T1000 (cell line): ENCODE measurements at regions not wholly inside any gene's neighbourhood (a gene's known extent, or its start where the extent isn't known, plus 50 kb on each side); places are given as distances from the start of the nearest gene placed in this dataset.

Experiments used
- DNase-seq: peaks from one replicate; lab custom pipeline; 2025; ENCODE audit warnings: mixed read lengths; lab: John Stamatoyannopoulos, UW

DNA sequence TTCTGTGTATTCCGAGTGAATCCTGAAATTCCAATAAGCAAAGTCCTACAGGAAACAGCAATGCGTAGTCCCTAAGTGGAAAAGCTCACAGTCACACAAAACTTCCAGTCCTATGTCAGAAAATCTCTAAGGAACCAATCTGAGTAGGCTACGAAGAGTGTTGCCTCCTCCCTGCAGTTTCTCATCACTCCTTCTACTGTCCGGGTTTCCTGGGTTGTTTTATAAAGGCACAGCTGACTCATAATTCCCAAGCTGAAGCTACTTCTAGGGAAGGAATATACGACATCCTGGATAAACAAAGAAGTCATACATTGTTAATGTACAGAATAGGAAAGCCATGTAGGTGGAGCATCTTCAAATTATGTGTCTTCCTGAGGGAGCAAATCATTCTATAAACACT lies 65.7 kb upstream of the RGMA start:
- DNase-seq, result no peak

- no peak for DNase-seq
Observed at GRCh38 chr15:93152951-93153350, 63.9 kb upstream of the RGMA start.

DNA sequence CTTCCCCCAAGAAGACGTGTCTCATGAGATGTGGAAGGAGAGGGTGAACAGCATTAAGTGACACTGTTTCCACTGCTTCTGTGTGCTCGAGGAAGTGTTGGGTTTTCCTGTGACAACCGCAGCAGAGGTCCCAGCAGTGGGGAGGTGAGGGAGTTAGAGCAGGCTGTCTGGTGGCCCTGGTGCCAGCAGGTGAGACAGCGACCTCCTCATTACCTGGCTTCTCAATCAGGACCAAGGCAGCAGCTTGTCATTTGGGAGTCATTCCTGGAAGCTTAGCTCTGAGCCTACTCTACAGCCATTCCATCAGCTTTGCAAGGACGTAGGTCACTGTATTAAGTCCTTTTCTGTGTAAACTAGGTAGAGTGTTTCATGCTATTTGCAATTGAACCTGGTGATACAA lies 63.3 kb upstream of the RGMA start:
- DNase-seq, result no peak

GRCh38 chr15:93150910-93151881 lies 62.2 kb upstream of the RGMA start:
- DNase-seq, result no peak

GRCh38 chr15:93146601-93147000 lies 57.6 kb upstream of the RGMA start:
- no peak for DNase-seq

GRCh38 chr15:93146196-93146595 lies 57.2 kb upstream of the RGMA start:
- DNase-seq, result no peak

DNA sequence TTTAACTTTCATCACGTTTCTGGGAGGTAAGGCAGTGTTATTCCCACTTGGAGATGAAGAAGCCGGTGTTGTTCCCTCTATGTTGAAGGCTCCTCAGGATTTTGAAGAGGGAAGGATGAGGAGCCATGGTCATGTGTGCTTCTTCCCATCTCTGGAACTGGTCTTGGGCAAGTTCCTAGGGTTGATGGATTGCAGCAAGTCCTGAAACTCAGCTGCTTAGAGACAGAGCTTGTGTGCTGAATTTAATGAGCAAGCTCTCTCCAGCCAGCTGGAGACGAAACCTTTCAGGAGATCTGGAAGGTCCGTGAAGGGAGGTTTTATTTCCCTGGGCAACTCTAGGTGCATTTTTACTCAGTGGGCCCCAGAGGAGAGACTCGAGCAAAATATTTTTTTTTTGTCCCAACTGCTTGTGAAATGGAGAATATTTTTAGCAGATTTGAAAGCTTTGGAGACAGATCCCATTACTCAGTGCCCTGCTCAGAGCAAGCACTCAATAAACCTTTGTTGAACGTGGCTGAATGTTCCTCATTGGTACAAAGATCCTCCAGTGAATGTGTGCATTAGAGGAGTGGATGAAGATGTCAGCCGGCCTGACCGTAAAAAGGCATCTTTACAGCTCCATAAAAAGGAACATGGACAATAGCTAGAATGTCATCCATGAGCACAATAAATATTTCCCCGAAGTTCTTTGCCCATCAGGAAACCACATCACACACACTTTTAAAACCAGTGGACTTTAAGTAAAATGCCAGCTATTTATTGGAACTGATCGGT lies 55.6 kb upstream of the RGMA start:
- DNase-seq, result no peak

DNA sequence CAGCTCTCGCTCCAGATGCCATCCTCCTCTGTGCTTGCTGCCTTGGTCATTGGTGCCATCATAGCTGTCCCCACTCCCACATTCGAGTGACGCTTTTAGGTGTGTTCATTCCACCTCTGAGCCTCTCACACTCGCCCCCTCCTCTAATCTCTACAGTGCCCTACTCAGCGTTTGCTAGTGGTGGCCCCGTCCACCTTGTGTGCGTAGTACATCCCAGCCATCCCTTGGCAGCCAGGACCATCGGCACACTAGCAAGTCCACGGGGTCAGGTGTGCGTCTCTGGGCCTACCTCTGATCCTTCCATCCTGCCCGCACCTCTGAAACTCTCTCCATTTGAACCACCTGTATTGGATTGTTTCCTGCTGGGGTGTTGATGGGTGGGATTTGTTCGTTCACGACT lies 54.2 kb upstream of the RGMA start:
- DNase-seq, result no peak

DNA sequence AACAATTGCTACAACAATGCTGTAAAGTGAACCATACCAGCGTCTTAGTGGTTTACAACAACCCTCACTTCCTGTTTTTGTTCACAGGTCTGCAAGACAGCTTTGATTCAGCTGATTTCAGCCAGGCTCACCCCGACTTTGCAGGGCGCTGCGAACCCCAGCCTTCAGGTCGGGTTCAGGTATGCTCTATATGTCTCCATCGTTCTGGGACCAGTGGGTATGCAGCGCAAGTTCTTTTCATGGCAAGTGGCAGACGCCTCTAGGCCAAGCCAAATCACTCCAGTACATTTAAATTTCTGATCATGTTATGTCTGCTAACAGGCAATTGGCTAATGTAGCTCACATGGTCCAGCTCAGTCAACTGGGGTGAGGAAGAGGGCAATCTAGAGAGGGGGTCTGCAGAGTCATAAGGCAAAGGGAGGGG lies 52.4 kb upstream of the RGMA start:
- no peak for DNase-seq

DNA sequence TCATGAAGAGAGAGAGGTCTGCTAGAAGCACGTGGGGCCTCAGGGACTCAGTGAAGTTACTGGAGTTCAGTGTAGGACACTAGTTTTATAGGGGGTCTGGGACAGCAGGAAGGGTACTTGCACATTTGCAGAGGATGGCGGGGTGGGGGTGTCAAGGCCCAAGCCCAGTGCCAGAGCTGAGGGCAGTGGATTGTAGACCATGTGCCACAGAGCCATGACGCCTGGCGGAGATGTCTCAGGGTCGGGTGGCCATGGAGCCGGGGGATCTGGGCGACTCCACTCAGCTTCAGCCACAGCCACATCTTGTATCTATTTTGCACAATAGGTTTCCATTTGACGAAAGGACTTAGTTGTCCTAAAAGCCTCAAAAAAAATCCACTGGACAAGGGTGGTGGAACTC lies 50.4 kb upstream of the RGMA start:
- DNase-seq, result no peak

GRCh38 chr15:93138681-93139250 lies 49.8 kb upstream of the RGMA start:
- no peak for DNase-seq
